Sigmoid colon (tissue), 6 donors: ENCODE measurements at regions not wholly inside any gene's neighbourhood (a gene's known extent, or its start where the extent isn't known, plus 50 kb on each side); places are given as distances from the start of the nearest gene placed in this dataset.
"Not testable (repeated sequence)": the region's sequence is repeated elsewhere in the genome, so short reads cannot be mapped to it uniquely, and the experiment has no call there.

Experiments
- DNase-seq: peaks from one replicate; pipeline ENCODE4 v3.0.0-alpha.2; 2019
- H3K27ac ChIP-seq, 4 donors: fragments of 200-600 bp; sonication (generic); one replicate each; pipeline ENCODE4 v1.5.1; 2016 to 2019; ENCODE audit warnings: mild to moderate bottlenecking in 1 of 4
- H3K27me3 ChIP-seq, 3 donors: fragments of 200-600 bp; sonication (generic); one replicate each; pipeline ENCODE4 v1.5.1; 2019; ENCODE audit warnings: mild to moderate bottlenecking in 1 of 3
- H3K36me3 ChIP-seq, 4 donors: fragments of 200-600 bp; sonication (generic); one replicate each; pipeline ENCODE4 v1.5.1; 2016 to 2019
- H3K4me1 ChIP-seq, 4 donors: fragments of 200-600 bp; sonication (generic); one replicate each; pipeline ENCODE4 v1.5.1; 2017 to 2019
- H3K4me3 ChIP-seq, 4 donors: fragments of 200-600 bp; sonication (generic); one replicate each; pipeline ENCODE4 v1.5.1; 2017 to 2019; ENCODE audit warnings: mild to moderate bottlenecking in 2 of 4, moderate library complexity in 1 of 4
- H3K9me3 ChIP-seq, 4 donors: fragments of 200-600 bp in 3 of 4; sonication (generic) in 3 of 4; one replicate each; pipeline versions ENCODE4 v1.5.1 to v1.6.1; 2013 to 2019
- CTCF ChIP-seq, 4 experiments: fragments of 450-650 bp in 3 of 4; fragments of 200-600 bp in 1 of 4; IDR thresholded peaks; one replicate each; pipeline ENCODE4 v1.5.1; 2016 to 2019; ENCODE audit warnings: antibody characterized with exemption in 4 of 4, mild to moderate bottlenecking in 3 of 4, moderate library complexity in 2 of 4
- EP300 ChIP-seq, 4 donors: sonication (generic); formaldehyde crosslinking; IDR thresholded peaks; one replicate each; pipeline ENCODE4 v1.6.1; 2017; ENCODE audit warnings: antibody characterized with exemption in 4 of 4
- POLR2A ChIP-seq, 2 donors: fragments of 450-650 bp; IDR thresholded peaks; one replicate each; pipeline ENCODE4 v1.6.1; 2016; ENCODE audit warnings: antibody characterized with exemption in 2 of 2, mild to moderate bottlenecking in 2 of 2, moderate library complexity in 2 of 2
- POLR2AphosphoS5 ChIP-seq, 4 donors: sonication (generic); formaldehyde crosslinking; IDR thresholded peaks; one replicate each; pipeline ENCODE4 v1.6.1; 2017; ENCODE audit warnings: antibody characterized with exemption in 4 of 4
- WGBS, 2 donors: extraction: QIAGEN DNeasy Blood & Tissue Kit; methylation state at CpG; one replicate each; pipeline ENCODE4 v1.1.7; 2013; 5-methylcytosine and 5-hydroxymethylcytosine counted together
- intact Hi-C: fragments of 100-400 bp; cut with DNase I; formaldehyde crosslinking; loops from one replicate; pipeline ENCODE4 v1.15.1; 2023
- donor health status: healthy with polysubstance abuse.
- donor health status: healthy.

- intact Hi-C loops, result no loop called here
- Histone ChIP-seq H3K9me3 (no peaks in the 10 kb centered on the region), H3K4me3 (no peak overlapping the region), H3K4me1 (no peaks in the 10 kb centered on the region), H3K27ac (no peak overlapping the region), H3K27me3 (no peaks in the 10 kb centered on the region), H3K36me3 (no peaks in the 10 kb centered on the region)
- DNase-seq, result no peak
- WGBS, 2 donors, result 86 to 90% methylated on average over 4 of the region's 4 CpGs
- TF ChIP-seq EP300 (IDR thresholded peaks at IDR 0.05) (no peak), CTCF (IDR thresholded peaks at IDR 0.05) (no peak), POLR2AphosphoS5 (IDR thresholded peaks at IDR 0.05) (no peak), POLR2A (IDR thresholded peaks at IDR 0.05) (no peak)
Measured at GRCh38 chr10:21285742-21286331, 239.6 kb downstream of the SKIDA1 start.

GRCh38 chr10:21285207-21285606, 240.3 kb downstream of the SKIDA1 start:
- Histone ChIP-seq H3K4me1 (no peaks in the 10 kb centered on the region), H3K36me3 (no peaks in the 10 kb centered on the region), H3K27me3 (no peaks in the 10 kb centered on the region), H3K9me3 (no peaks in the 10 kb centered on the region), H3K4me3 (no peak overlapping the region), H3K27ac (no peak overlapping the region)
- WGBS, 2 donors, result 72 to 74% methylated on average over 4 of the region's 4 CpGs
- TF ChIP-seq EP300 (IDR thresholded peaks at IDR 0.05) (no peak), POLR2A (IDR thresholded peaks at IDR 0.05) (no peak), POLR2AphosphoS5 (IDR thresholded peaks at IDR 0.05) (no peak), CTCF (IDR thresholded peaks at IDR 0.05) (no peak)
- no peak for DNase-seq
- intact Hi-C loops, result no loop called here

- intact Hi-C loops, result no loop called here
Measured at GRCh38 chr10:21284301-21284700, 241.2 kb downstream of the SKIDA1 start.

GRCh38 chr10:21283053-21283452, 242.4 kb downstream of the SKIDA1 start:
- H3K27ac ChIP-seq, H3K4me1 ChIP-seq, H3K27me3 ChIP-seq, H3K4me3 ChIP-seq, intact Hi-C loops, H3K9me3 ChIP-seq, DNase-seq, H3K36me3 ChIP-seq: not testable (repeated sequence)
- 83 to 86% methylated on average over 6 of the region's 6 CpGs for WGBS, 2 donors

More at GRCh38 chr10:21284301-21284700, 241.2 kb downstream of the SKIDA1 start:
- no peaks in the 10 kb centered on the region for H3K36me3 ChIP-seq
- no peak overlapping the region for H3K27ac ChIP-seq
- H3K27me3 ChIP-seq, result no peaks in the 10 kb centered on the region
- WGBS, 2 donors, result 87% methylated on average over 2 of the region's 2 CpGs
- TF ChIP-seq POLR2A (IDR thresholded peaks at IDR 0.05) (no peak), POLR2AphosphoS5 (IDR thresholded peaks at IDR 0.05) (no peak), EP300 (IDR thresholded peaks at IDR 0.05) (no peak), CTCF (IDR thresholded peaks at IDR 0.05) (no peak)
- no peaks in the 10 kb centered on the region for H3K4me1 ChIP-seq
- H3K4me3 ChIP-seq, result no peak overlapping the region
- H3K9me3 ChIP-seq, result no peaks in the 10 kb centered on the region
- no peak for DNase-seq

- no peaks in the 10 kb centered on the region for H3K27me3 ChIP-seq
- H3K36me3 ChIP-seq, result no peaks in the 10 kb centered on the region
- no peaks in the 10 kb centered on the region for H3K4me1 ChIP-seq
- H3K27ac ChIP-seq, result no peak overlapping the region
- intact Hi-C loops, result no loop called here
- TF ChIP-seq CTCF (IDR thresholded peaks at IDR 0.05), result no peak
- TF ChIP-seq POLR2AphosphoS5 (IDR thresholded peaks at IDR 0.05), result no peak
- TF ChIP-seq EP300 (IDR thresholded peaks at IDR 0.05), result no peak
- no peak for TF ChIP-seq POLR2A (IDR thresholded peaks at IDR 0.05)
- H3K4me3 ChIP-seq, result no peak overlapping the region
- peak; percentile 17 for DNase-seq
- WGBS, 2 donors, result 64 to 84% methylated on average over 8 of the region's 8 CpGs
- H3K9me3 ChIP-seq, result no peaks in the 10 kb centered on the region
Measured at GRCh38 chr10:21281765-21282484, 243.6 kb downstream of the SKIDA1 start.
